ENCODE measurements at regions not wholly inside any gene's neighbourhood (a gene's known extent, or its start where the extent isn't known, plus 50 kb on each side); places are given as distances from the start of the nearest gene placed in this dataset.

- no peak for TF ChIP-seq CTCF (IDR thresholded peaks at IDR 0.05)
- TF ChIP-seq POLR2A (IDR thresholded peaks at IDR 0.05), result no peak
These were observed 360.6 kb upstream of the ADARB2 start for GRCh38 chr10:2097937-2098336.
